PC-3 (cell line): ENCODE measurements at regions not wholly inside any gene's neighbourhood (a gene's known extent, or its start where the extent isn't known, plus 50 kb on each side); places are given as distances from the start of the nearest gene placed in this dataset.

Experiments
- EZH2 ChIP-seq: fragments of 300-600 bp; sonication (generic); IDR thresholded peaks from one replicate; pipeline ENCODE4 v1.6.1; 2017; ENCODE audit warnings: antibody characterized with exemption, mild to moderate bottlenecking, low read length; ENCODE audit not compliant: unreplicated experiment
- EZH2phosphoT487 ChIP-seq: fragments of 300-600 bp; sonication (generic); IDR thresholded peaks from 2 replicates; pipeline ENCODE4 v1.6.1; 2018; ENCODE audit warnings: mild to moderate bottlenecking, antibody characterized with exemption, low read length, borderline replicate concordance
- TF ChIP-seq, protein P1 (sequence below): fragments of 300-600 bp; sonication (generic); conservative IDR thresholded peaks from 2 replicates; pipeline ENCODE4 v1.5.1; 2017; ENCODE audit warnings: antibody characterized with exemption, low read depth, mild to moderate bottlenecking, low read length

DNA sequence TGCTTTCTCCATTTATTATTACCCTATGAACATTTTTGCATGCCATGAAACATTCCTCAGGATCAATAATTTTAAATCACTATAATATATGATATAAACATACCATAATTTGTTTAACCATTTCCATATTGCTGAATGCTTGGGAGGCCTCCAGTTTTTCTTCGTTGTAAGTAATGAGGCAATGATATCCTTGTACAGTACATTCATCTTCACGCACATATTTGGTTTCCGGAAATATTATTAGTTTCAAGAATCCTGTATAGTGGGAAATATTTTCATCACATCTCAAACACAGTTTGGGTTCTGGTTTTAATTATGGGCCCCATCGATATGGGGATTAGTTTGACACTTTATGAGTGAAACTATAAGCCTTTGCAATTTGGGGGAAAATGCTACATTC is 135.4 kb downstream of the HS3ST3B1 start:
- TF ChIP-seq, protein P1, sequence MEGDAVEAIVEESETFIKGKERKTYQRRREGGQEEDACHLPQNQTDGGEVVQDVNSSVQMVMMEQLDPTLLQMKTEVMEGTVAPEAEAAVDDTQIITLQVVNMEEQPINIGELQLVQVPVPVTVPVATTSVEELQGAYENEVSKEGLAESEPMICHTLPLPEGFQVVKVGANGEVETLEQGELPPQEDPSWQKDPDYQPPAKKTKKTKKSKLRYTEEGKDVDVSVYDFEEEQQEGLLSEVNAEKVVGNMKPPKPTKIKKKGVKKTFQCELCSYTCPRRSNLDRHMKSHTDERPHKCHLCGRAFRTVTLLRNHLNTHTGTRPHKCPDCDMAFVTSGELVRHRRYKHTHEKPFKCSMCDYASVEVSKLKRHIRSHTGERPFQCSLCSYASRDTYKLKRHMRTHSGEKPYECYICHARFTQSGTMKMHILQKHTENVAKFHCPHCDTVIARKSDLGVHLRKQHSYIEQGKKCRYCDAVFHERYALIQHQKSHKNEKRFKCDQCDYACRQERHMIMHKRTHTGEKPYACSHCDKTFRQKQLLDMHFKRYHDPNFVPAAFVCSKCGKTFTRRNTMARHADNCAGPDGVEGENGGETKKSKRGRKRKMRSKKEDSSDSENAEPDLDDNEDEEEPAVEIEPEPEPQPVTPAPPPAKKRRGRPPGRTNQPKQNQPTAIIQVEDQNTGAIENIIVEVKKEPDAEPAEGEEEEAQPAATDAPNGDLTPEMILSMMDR: no peak
- TF ChIP-seq EZH2phosphoT487 (no peak), EZH2 (no peak)
